NT2/D1 (cell line): ENCODE measurements at regions not wholly inside any gene's neighbourhood (a gene's known extent, or its start where the extent isn't known, plus 50 kb on each side); places are given as distances from the start of the nearest gene placed in this dataset.
A peak's percentile ranks its signal among the peaks of the same experiment; 100 is the strongest.

Experiments used
- DNase-seq: peaks from one replicate; pipeline ENCODE4 v3.0.0-alpha.2; 2011; ENCODE audit warnings: low read depth, low spot score
- H3K27me3 ChIP-seq: 2 replicates; pipeline ENCODE4 v1.6.0; 2011; ENCODE audit warnings: mild to moderate bottlenecking; ENCODE audit not compliant: insufficient read length, insufficient read depth
- H3K36me3 ChIP-seq: 2 replicates; pipeline ENCODE4 v1.6.1; 2011; ENCODE audit warnings: mild to moderate bottlenecking, low read length, mixed read lengths; ENCODE audit not compliant: insufficient read depth, insufficient read length
- H3K4me1 ChIP-seq: 2 replicates; pipeline ENCODE4 v1.5.1; 2011; ENCODE audit not compliant: insufficient read depth, insufficient read length
- H3K4me3 ChIP-seq: 2 replicates; pipeline ENCODE4 v1.5.1; 2011; ENCODE audit warnings: low read depth; ENCODE audit not compliant: insufficient read length
- H3K9ac ChIP-seq: 2 replicates; pipeline ENCODE4 v1.6.0; 2011; ENCODE audit warnings: low read depth; ENCODE audit not compliant: insufficient read length
- H3K9me3 ChIP-seq: 2 replicates; pipeline ENCODE4 v1.5.1; 2011; ENCODE audit warnings: mild to moderate bottlenecking, low read length; ENCODE audit not compliant: insufficient read depth
- SUZ12 ChIP-seq: IDR thresholded peaks from 2 replicates; pipeline ENCODE4 v1.6.1; 2011; ENCODE audit not compliant: insufficient read length, insufficient read depth; ENCODE audit errors: extremely low read depth
- YY1 ChIP-seq: IDR thresholded peaks from 2 replicates; pipeline ENCODE4 v1.6.1; 2011; ENCODE audit not compliant: insufficient read length, insufficient read depth
- ZNF274 ChIP-seq: IDR thresholded peaks from 2 replicates; pipeline ENCODE4 v1.6.1; 2011; ENCODE audit warnings: mild to moderate bottlenecking, low read depth, low read length

DNA sequence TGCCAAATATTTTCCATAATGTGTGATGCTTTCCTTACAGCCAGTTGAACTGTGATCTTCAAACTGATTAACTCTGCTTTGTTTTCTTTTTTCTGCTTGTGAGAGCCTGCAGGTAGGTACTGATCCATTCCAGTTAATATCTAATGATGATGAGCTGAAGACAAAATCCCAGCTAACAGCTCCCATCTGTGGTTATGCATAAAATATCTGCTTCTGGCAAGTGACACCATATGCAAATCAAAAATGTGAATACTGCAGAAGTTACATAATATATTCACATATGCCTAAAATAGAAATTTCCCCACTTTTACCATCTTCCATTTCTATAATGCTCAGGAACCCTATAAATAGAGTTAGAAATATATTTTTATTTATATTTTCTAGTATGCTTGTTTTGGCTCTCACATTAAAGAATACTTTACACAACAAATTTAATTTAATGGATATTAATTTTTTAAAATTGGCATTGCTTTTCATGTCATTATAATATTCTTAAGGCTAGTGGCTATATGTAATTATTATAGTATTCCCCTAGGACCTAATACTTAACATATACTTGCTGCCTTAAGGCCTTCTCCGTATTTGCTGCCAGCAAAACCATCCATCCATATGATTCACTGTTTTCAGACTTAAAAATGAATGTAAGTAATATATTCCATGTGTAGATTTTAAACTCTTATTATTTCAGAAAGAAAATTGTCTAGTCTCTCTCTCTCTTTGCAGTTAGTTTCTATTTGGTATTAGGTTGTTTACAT is 83.8 kb downstream of the CCER1 start:
- DNase-seq: no peak
- Histone ChIP-seq H3K9ac (no peak overlapping the region), H3K9me3 (no peaks in the 10 kb centered on the region), H3K27me3 (no peaks in the 10 kb centered on the region), H3K36me3 (no peaks in the 10 kb centered on the region), H3K4me1 (no peaks in the 10 kb centered on the region), H3K4me3 (no peak overlapping the region)
- TF ChIP-seq SUZ12 (no peak), YY1 (no peak), ZNF274 (no peak)

DNA sequence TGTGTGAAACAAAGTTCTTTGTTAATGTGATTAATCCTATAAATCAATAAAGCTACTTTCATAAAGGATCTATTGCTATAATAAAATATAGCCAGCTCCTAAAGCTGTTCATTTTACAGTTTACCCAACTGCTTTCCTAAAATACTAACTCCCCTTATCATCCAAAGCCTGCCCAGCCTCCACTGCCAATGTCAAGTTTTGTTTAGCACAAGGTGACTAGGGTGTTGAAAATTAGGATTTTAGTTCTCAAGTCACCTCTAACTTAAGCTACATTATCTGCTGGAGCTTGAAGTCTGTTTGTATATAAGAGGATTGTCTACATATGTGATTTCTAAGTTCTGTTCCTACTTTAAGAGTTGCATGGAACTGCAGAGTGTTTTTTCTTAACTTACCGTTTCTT is 86.3 kb downstream of the CCER1 start:
- Histone ChIP-seq H3K36me3 (no peaks in the 10 kb centered on the region), H3K9me3 (no peaks in the 10 kb centered on the region), H3K27me3 (no peaks in the 10 kb centered on the region), H3K9ac (no peak overlapping the region), H3K4me1 (no peaks in the 10 kb centered on the region), H3K4me3 (no peak overlapping the region)
- no peak for TF ChIP-seq ZNF274
- no peak for TF ChIP-seq YY1
- no peak for TF ChIP-seq SUZ12
- no peak for DNase-seq

DNA sequence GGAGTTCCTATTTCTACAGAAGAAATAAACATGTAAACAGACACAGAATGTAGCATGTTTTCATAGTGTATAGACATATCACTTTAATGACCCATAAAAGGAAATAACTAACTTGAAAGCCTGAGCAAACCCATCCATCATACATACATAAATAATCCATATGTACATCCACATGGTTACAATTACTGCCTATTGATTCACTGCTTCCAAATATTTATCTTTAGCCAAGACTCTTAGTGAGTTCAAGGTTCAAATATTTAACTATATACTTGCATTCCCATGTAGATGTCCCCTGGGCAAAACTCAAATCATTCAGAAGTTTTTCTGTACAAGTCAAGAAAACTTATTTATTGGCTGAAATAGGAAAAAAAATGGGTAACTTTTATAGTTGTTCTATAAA is 95.4 kb downstream of the CCER1 start:
- Histone ChIP-seq H3K27me3 (no peaks in the 10 kb centered on the region), H3K9ac (no peak overlapping the region), H3K4me3 (no peak overlapping the region), H3K4me1 (no peaks in the 10 kb centered on the region), H3K9me3 (no peaks in the 10 kb centered on the region), H3K36me3 (no peaks in the 10 kb centered on the region)
- no peak for DNase-seq
- TF ChIP-seq SUZ12 (no peak), ZNF274 (no peak), YY1 (no peak)

DNA sequence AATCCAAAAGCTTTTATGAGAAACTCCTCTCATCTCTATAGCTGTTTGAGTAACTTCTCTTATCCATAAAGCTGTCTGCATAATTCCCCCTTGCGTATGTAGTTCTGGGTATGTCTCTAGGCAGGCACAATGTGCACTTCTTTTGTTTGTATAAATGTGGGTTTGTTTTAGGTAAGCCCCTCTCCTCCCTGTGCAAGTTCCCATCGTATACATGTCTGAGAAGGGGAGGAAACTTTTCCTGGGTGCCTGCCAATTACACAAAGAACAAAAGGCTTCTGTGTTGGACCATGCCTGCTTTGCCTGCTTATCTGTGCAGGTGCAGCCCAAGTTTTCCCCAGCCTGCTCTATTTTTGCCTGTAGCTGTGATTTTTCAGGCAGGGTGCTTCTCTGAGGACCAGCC is 96.7 kb downstream of the CCER1 start:
- Histone ChIP-seq H3K36me3 (no peaks in the 10 kb centered on the region), H3K9me3 (no peaks in the 10 kb centered on the region), H3K27me3 (no peaks in the 10 kb centered on the region), H3K4me3 (no peak overlapping the region), H3K9ac (no peak overlapping the region), H3K4me1 (no peaks in the 10 kb centered on the region)
- TF ChIP-seq ZNF274 (no peak), YY1 (no peak), SUZ12 (no peak)
- DNase-seq: no peak

DNA sequence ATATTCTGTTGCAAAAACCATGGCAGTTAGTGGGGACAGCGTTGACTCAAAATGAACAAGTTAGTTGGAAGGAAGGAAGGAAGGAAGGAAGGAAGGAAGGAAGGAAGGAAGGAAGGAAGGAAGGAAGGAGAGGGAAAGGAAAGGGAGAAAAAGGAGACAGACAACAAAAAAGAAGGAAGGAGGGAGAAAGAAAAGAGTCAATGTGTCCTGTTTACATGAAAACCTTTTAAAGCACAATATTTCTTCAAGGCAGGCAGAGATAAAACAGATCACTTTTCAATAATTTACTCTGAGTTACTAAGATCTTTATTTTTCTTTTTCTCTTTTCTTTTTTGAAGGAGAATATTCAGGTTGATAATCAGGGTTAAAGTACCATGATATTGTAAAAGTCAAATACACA is 99.4 kb downstream of the CCER1 start:
- DNase-seq: no peak
- Histone ChIP-seq H3K9ac (no peak overlapping the region), H3K36me3 (no peaks in the 10 kb centered on the region), H3K4me3 (no peak overlapping the region), H3K4me1 (no peaks in the 10 kb centered on the region), H3K27me3 (no peaks in the 10 kb centered on the region), H3K9me3 (no peaks in the 10 kb centered on the region)
- no peak for TF ChIP-seq YY1

DNA sequence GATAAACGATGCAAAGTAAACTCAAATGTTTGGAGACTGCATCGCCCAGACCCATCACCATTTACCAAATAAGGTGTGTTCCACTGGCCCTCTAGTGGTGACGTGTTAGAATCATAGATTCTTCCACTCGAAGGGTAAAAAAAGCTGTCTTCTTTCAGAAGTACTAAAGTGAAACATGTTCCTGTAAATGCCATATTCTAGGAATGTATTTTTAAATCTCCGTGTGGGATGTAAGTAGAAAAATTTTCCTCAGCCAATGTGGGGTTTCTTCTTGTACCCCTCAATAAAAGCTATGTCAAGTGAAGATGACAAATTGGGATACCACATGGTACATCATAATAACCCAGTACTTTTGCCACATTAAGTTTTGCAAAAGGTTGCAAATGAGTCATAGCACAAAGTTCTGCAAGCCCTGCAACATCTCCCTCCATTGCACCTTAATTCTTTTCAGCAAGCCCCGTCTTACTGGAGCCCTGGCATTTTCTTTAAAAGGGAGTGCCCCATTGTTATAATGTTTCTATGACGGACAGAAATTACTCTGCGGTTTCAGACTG is 100.8 kb downstream of the CCER1 start:
- H3K4me1 ChIP-seq: no peaks in the 10 kb centered on the region
- no peak overlapping the region for H3K9ac ChIP-seq
- H3K36me3 ChIP-seq: no peaks in the 10 kb centered on the region
- TF ChIP-seq YY1 (no peak), SUZ12 (no peak), ZNF274 (no peak)
- no peaks in the 10 kb centered on the region for H3K9me3 ChIP-seq
- H3K27me3 ChIP-seq: no peaks in the 10 kb centered on the region
- peak; percentile 33 for DNase-seq
- no peak overlapping the region for H3K4me3 ChIP-seq

DNA sequence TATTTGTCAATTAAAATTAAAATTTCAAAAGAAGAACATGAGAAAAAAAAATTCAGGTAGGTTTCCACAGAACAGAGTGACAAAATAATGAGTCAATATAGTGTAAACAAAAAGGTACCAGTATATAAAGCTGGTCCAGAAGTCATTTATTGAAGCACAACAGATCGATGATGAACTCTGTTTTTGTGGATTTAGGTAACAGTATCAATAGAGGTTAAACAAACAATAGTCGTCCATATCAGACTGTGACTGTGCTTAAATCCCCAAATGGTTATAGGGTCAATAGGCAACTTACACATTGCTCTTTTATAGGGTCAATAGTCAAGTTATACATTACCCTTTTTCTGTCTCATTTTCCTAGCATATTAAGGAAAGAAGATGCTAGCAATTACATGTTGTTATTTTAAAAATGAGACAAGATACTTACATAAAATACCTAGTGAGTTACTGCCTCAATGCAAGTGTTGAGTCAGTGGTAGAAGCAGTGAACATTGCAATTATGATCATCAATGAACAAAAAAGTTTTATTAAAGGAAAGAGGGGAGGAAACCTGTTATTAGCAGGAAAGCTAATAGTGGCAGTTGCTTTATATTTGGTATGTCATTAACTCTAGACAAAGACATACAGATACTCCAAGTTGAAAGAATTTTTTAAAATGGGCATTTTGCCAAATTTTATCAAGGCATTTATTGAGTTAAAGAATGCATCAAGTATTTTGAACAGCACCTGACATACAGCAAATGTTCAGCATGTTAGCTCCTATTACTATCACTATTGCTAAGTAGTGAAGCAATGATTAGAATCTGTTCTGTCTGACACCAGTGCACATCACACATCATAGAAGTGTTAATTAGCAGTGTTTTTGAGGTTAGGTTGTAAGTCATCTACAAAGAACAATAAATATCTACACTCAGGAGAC is 102.9 kb downstream of the CCER1 start:
- TF ChIP-seq ZNF274 (no peak), SUZ12 (no peak), YY1 (no peak)
- H3K9me3 ChIP-seq: no peaks in the 10 kb centered on the region
- no peak overlapping the region for H3K4me3 ChIP-seq
- no peak for DNase-seq
- no peaks in the 10 kb centered on the region for H3K4me1 ChIP-seq
- H3K36me3 ChIP-seq: no peaks in the 10 kb centered on the region
- H3K9ac ChIP-seq: no peak overlapping the region
- no peaks in the 10 kb centered on the region for H3K27me3 ChIP-seq
